GM12801 (cell line): ENCODE measurements at regions not wholly inside any gene's neighbourhood (a gene's known extent, or its start where the extent isn't known, plus 50 kb on each side); places are given as distances from the start of the nearest gene placed in this dataset.

Source experiments
- CTCF ChIP-seq: IDR thresholded peaks from one replicate; pipeline ENCODE4 v1.5.1; 2011; ENCODE audit warnings: control low read depth; ENCODE audit not compliant: insufficient read length; ENCODE audit errors: extremely low read depth

- TF ChIP-seq CTCF, result no peak
Observed at GRCh38 chr11:23563591-23563990, 703.3 kb upstream of the CCDC179 start.

- no peak for TF ChIP-seq CTCF
Observed at GRCh38 chr11:23564370-23564769, 704.1 kb upstream of the CCDC179 start.

- TF ChIP-seq CTCF, result no peak
Observed at GRCh38 chr11:23569134-23569533, 708.9 kb upstream of the CCDC179 start.

GRCh38 chr11:23569547-23569946, 709.3 kb upstream of the CCDC179 start:
- TF ChIP-seq CTCF, result no peak

GRCh38 chr11:23570828-23571227, 710.6 kb upstream of the CCDC179 start:
- TF ChIP-seq CTCF, result no peak

- TF ChIP-seq CTCF, result no peak
Observed at GRCh38 chr11:23573429-23573828, 713.2 kb upstream of the CCDC179 start.

- TF ChIP-seq CTCF, result no peak
Observed at GRCh38 chr11:23574149-23574548, 713.9 kb upstream of the CCDC179 start.

- TF ChIP-seq CTCF, result no peak
Observed at GRCh38 chr11:23577296-23577695, 717.0 kb upstream of the CCDC179 start.
